Type B pancreatic cell (in vitro differentiated cells): ENCODE measurements at regions not wholly inside any gene's neighbourhood (a gene's known extent, or its start where the extent isn't known, plus 50 kb on each side); places are given as distances from the start of the nearest gene placed in this dataset.
"Not testable (repeated sequence)": the region's sequence is repeated elsewhere in the genome, so short reads cannot be mapped to it uniquely, and the experiment has no call there.

Experiments used
- DNase-seq: peaks from one replicate; pipeline ENCODE4 v3.0.0; 2021; ENCODE audit warnings: mixed read lengths; ENCODE audit not compliant: unreplicated experiment; ENCODE audit errors: extremely low spot score
- H3K27ac Mint-ChIP-seq: 2 replicates; pipeline ENCODE4 v1.8.0; 2021; ENCODE audit warnings: mild to moderate bottlenecking, mixed read lengths
- H3K27me3 Mint-ChIP-seq: 2 replicates; pipeline ENCODE4 v1.8.0; 2021; ENCODE audit warnings: mixed read lengths
- H3K36me3 Mint-ChIP-seq: 2 replicates; pipeline ENCODE4 v1.8.0; 2021; ENCODE audit warnings: mixed read lengths
- H3K4me1 Mint-ChIP-seq: one replicate; pipeline ENCODE4 v1.8.0; 2021; ENCODE audit warnings: mixed read lengths; ENCODE audit not compliant: unreplicated experiment
- H3K4me3 Mint-ChIP-seq: 2 replicates; pipeline ENCODE4 v1.8.0; 2021; ENCODE audit warnings: mild to moderate bottlenecking, mixed read lengths
- H3K9me3 Mint-ChIP-seq: 2 replicates; pipeline ENCODE4 v1.8.0; 2021; ENCODE audit warnings: mixed read lengths
- TF ChIP-seq, protein P1 (sequence below): fragments of 200-600 bp; sonication (generic); conservative IDR thresholded peaks from 2 replicates; pipeline ENCODE4 v1.5.0; 2021; ENCODE audit warnings: antibody characterized with exemption, mild to moderate bottlenecking

- no peak overlapping the region for H3K4me3 Mint-ChIP-seq
- peak; percentile 51 for DNase-seq
- no peaks in the 10 kb centered on the region for H3K9me3 Mint-ChIP-seq
- H3K27ac Mint-ChIP-seq, result no peak overlapping the region
- TF ChIP-seq, protein P1, sequence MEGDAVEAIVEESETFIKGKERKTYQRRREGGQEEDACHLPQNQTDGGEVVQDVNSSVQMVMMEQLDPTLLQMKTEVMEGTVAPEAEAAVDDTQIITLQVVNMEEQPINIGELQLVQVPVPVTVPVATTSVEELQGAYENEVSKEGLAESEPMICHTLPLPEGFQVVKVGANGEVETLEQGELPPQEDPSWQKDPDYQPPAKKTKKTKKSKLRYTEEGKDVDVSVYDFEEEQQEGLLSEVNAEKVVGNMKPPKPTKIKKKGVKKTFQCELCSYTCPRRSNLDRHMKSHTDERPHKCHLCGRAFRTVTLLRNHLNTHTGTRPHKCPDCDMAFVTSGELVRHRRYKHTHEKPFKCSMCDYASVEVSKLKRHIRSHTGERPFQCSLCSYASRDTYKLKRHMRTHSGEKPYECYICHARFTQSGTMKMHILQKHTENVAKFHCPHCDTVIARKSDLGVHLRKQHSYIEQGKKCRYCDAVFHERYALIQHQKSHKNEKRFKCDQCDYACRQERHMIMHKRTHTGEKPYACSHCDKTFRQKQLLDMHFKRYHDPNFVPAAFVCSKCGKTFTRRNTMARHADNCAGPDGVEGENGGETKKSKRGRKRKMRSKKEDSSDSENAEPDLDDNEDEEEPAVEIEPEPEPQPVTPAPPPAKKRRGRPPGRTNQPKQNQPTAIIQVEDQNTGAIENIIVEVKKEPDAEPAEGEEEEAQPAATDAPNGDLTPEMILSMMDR, result no peak
- H3K36me3 Mint-ChIP-seq, result no peaks in the 10 kb centered on the region
- peaks cover 7% of the 10 kb centered on the region for H3K4me1 Mint-ChIP-seq
- peaks cover 4% of the 10 kb centered on the region for H3K27me3 Mint-ChIP-seq
These were observed 97.8 kb downstream of the OAT start for GRCh38 chr10:124320778-124321432.

GRCh38 chr10:124319926-124320391 is 98.8 kb downstream of the OAT start:
- peaks cover 7% of the 10 kb centered on the region for H3K4me1 Mint-ChIP-seq
- no peaks in the 10 kb centered on the region for H3K36me3 Mint-ChIP-seq
- H3K4me3 Mint-ChIP-seq, result no peak overlapping the region
- H3K27ac Mint-ChIP-seq, result no peak overlapping the region
- TF ChIP-seq, protein P1, result no peak
- H3K27me3 Mint-ChIP-seq, result peaks cover 9% of the 10 kb centered on the region
- no peaks in the 10 kb centered on the region for H3K9me3 Mint-ChIP-seq
- peak; percentile 54 for DNase-seq

DNA sequence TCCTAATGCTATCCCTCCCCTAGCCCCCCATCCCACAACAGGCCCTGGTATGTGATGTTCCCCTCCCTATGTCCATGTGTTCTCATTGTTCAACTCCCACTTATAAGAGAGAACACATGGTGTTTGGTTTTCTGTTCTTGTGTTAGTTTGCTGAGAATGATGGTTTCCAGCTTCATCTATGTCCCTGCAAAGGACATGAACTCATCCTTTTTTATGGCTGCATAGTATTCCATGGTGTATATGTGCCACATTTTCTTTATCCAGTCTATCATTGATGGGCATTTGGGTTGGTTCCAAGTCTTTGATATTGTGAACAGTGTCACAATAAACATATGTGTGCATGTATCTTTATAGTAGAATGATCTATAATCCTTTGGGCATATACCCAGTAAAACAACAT is 99.2 kb downstream of the OAT start:
- not testable (repeated sequence) for H3K4me3 Mint-ChIP-seq, H3K27ac Mint-ChIP-seq

DNA sequence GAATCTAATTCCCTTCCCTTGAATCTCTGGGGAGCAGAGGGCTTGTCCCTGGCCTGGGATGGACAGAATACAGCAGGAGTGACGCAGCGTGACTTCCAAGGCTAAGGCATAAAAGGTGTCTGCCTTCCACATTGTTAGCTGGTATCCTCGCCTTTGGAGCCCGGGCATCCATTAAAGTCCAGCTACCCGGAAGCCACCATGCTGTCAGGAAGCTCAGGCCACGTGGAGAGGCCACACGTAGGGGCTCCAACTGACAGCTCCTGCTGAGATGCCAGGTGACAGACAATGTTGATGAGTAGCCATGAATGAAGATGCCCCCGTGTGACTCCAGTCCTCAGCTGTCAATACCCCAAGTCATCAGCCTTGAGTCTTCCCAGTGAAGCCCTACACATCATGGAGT is 99.9 kb downstream of the OAT start:
- TF ChIP-seq, protein P1, result no peak
- Mint-ChIP-seq H3K9me3 (no peaks in the 10 kb centered on the region), H3K4me3 (no peak overlapping the region), H3K36me3 (no peaks in the 10 kb centered on the region), H3K4me1 (peaks cover 7% of the 10 kb centered on the region), H3K27me3 (peaks cover 9% of the 10 kb centered on the region), H3K27ac (no peak overlapping the region)
- DNase-seq, result peak; percentile 27

More for the DNA sequence above, 99.2 kb downstream of the OAT start:
- not testable (repeated sequence) for DNase-seq, H3K36me3 Mint-ChIP-seq, H3K9me3 Mint-ChIP-seq, H3K27me3 Mint-ChIP-seq, H3K4me1 Mint-ChIP-seq

GRCh38 chr10:124318076-124318475 is 100.6 kb downstream of the OAT start:
- H3K4me1 Mint-ChIP-seq, result peaks cover 7% of the 10 kb centered on the region
- no peaks in the 10 kb centered on the region for H3K36me3 Mint-ChIP-seq
- TF ChIP-seq, protein P1, result no peak
- H3K27ac Mint-ChIP-seq, result no peak overlapping the region
- no peaks in the 10 kb centered on the region for H3K9me3 Mint-ChIP-seq
- peak; percentile 62 for DNase-seq
- no peak overlapping the region for H3K4me3 Mint-ChIP-seq
- H3K27me3 Mint-ChIP-seq, result peaks cover 6% of the 10 kb centered on the region

DNA sequence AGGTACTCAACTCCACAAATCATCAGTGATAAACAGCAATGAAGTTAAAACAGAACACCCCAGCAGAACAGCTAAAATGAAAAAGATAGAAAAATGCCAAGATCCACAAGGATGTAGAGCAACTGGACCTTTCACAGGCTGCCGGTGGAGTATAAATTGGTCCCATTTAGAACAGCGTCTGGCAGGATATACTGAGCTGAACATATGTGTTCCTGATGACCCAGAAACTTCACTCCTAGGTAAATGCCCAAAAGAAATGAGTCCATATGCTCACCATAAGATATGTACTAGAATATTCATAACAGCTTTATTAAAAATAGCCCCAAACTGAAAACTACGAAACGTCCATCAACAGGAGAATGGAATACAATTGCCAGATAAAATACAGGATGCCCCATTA is 102.4 kb downstream of the OAT start:
- DNase-seq, result no peak
- H3K27ac Mint-ChIP-seq, result no peak overlapping the region
- TF ChIP-seq, protein P1, result no peak
- no peaks in the 10 kb centered on the region for H3K4me1 Mint-ChIP-seq
- peaks cover 6% of the 10 kb centered on the region for H3K27me3 Mint-ChIP-seq
- H3K9me3 Mint-ChIP-seq, result no peaks in the 10 kb centered on the region
- H3K4me3 Mint-ChIP-seq, result no peak overlapping the region
- no peaks in the 10 kb centered on the region for H3K36me3 Mint-ChIP-seq
